GM06990 (cell line): ENCODE measurements at regions not wholly inside any gene's neighbourhood (a gene's known extent, or its start where the extent isn't known, plus 50 kb on each side); places are given as distances from the start of the nearest gene placed in this dataset.

ENCODE experiments used
- DNase-seq: peaks from one replicate; pipeline ENCODE4 v3.0.0-alpha.2; 2011; ENCODE audit not compliant: insufficient read length; ENCODE audit errors: extremely low read depth
- H3K27me3 ChIP-seq: replicated peaks from 2 replicates; pipeline ENCODE4 v1.6.0; 2011; ENCODE audit warnings: low read length; ENCODE audit not compliant: control insufficient read depth, insufficient read depth
- H3K36me3 ChIP-seq: 2 replicates; pipeline ENCODE4 v1.5.1; 2011; ENCODE audit warnings: low read length; ENCODE audit not compliant: control insufficient read depth, insufficient read depth
- H3K4me3 ChIP-seq: replicated peaks from 2 replicates; pipeline ENCODE4 v1.5.1; 2011; ENCODE audit warnings: low read depth, mild to moderate bottlenecking, control low read depth, low read length
- TF ChIP-seq, protein P1 (sequence below): IDR thresholded peaks from 2 replicates; pipeline ENCODE4 v1.5.1; 2011; ENCODE audit warnings: low read length, control low read depth, mild to moderate bottlenecking, inconsistent platforms; ENCODE audit not compliant: insufficient read depth, poor library complexity, severe bottlenecking

DNA sequence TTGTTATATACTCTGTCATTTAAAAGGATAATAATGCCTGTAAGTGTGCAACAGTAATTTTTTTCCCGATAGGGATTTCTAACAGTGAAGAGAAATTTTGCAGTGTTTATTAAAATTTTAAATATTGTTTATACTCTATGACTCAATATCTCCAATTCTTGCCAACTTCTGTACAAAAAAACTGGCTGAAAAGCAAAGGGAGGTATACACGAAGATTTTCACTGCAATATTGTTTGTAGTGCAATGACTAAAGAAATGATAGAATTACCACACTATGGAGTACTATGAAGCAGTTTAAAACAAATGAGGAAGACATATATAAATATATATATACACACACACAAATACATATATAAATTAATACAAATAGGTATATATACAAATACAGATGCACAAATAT is 187.9 kb upstream of the IL15 start:
- H3K36me3 ChIP-seq: no peaks in the 10 kb centered on the region
- no peak for DNase-seq
- TF ChIP-seq, protein P1, sequence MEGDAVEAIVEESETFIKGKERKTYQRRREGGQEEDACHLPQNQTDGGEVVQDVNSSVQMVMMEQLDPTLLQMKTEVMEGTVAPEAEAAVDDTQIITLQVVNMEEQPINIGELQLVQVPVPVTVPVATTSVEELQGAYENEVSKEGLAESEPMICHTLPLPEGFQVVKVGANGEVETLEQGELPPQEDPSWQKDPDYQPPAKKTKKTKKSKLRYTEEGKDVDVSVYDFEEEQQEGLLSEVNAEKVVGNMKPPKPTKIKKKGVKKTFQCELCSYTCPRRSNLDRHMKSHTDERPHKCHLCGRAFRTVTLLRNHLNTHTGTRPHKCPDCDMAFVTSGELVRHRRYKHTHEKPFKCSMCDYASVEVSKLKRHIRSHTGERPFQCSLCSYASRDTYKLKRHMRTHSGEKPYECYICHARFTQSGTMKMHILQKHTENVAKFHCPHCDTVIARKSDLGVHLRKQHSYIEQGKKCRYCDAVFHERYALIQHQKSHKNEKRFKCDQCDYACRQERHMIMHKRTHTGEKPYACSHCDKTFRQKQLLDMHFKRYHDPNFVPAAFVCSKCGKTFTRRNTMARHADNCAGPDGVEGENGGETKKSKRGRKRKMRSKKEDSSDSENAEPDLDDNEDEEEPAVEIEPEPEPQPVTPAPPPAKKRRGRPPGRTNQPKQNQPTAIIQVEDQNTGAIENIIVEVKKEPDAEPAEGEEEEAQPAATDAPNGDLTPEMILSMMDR: no peak

DNA sequence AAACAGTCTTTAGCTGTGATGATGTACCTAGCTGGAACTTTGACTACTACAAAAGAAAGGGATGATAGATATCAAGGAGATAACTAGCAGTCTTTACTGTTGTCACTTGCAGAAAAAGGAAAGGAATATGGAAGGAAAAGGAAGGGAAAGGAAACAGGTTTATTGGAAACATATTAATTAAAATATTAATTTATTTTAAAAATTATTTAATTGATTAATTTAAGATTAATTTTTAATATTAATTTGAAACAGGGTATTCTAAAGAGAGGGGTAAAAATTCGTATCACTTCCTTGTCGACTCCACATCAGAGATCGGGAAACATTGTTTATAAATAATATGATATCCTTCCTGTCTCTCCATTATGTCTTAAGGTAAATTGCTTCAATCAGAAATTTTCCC is 186.5 kb upstream of the IL15 start:
- DNase-seq: no peak
- TF ChIP-seq, protein P1: no peak

More for the DNA sequence above, 187.9 kb upstream of the IL15 start:
- H3K27me3 ChIP-seq: no peaks in the 10 kb centered on the region
- H3K4me3 ChIP-seq: no peak overlapping the region

GRCh38 chr4:141455651-141456050 is 180.7 kb upstream of the IL15 start:
- Histone ChIP-seq H3K36me3 (no peaks in the 10 kb centered on the region), H3K4me3 (no peak overlapping the region), H3K27me3 (no peaks in the 10 kb centered on the region)
- TF ChIP-seq, protein P1: no peak
- DNase-seq: no peak

More for the DNA sequence above, 186.5 kb upstream of the IL15 start:
- Histone ChIP-seq H3K27me3 (no peaks in the 10 kb centered on the region), H3K36me3 (no peaks in the 10 kb centered on the region), H3K4me3 (no peak overlapping the region)

DNA sequence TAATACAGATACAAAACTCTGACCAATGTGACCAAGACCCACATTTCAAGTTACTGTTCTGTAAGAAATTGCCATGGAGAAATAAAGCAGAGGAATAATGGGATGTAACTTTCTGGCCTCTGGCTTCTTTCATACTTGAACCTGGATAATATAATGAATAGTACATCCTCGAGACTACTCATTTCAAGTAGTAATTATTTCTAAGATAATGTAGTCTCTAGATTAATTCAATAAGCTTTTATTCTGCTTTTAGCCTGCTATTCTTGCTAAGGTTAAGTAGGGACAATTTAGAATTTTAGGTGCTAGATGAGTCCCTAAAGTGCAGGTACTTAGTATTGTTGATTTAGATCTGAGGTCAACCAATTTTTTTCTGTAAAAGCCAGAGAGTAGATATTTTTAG is 178.7 kb upstream of the IL15 start:
- H3K4me3 ChIP-seq: no peak overlapping the region
- no peak for DNase-seq
- TF ChIP-seq, protein P1: no peak
- no peaks in the 10 kb centered on the region for H3K36me3 ChIP-seq
- no peaks in the 10 kb centered on the region for H3K27me3 ChIP-seq

- TF ChIP-seq, protein P1: no peak
- no peak for DNase-seq
- Histone ChIP-seq H3K36me3 (no peaks in the 10 kb centered on the region), H3K27me3 (no peaks in the 10 kb centered on the region), H3K4me3 (no peak overlapping the region)
Observed at GRCh38 chr4:141458501-141458900, 177.9 kb upstream of the IL15 start.

- DNase-seq: no peak
- no peaks in the 10 kb centered on the region for H3K27me3 ChIP-seq
- TF ChIP-seq, protein P1: no peak
- no peaks in the 10 kb centered on the region for H3K36me3 ChIP-seq
- no peak overlapping the region for H3K4me3 ChIP-seq
Observed at GRCh38 chr4:141459020-141459419, 177.4 kb upstream of the IL15 start.
